NCI-H1694 treated with DMSO at 0.1 percent for 48 hours (cell line): ENCODE measurements at regions not wholly inside any gene's neighbourhood (a gene's known extent, or its start where the extent isn't known, plus 50 kb on each side); places are given as distances from the start of the nearest gene placed in this dataset.
"Not testable (repeated sequence)": the region's sequence is repeated elsewhere in the genome, so short reads cannot be mapped to it uniquely, and the experiment has no call there.

Experiments
- DNase-seq: peaks from one replicate; lab custom pipeline; 2025; lab: John Stamatoyannopoulos, UW

- no peak for DNase-seq
Observed at GRCh38 chr12:90504806-90505205, 450.2 kb downstream of the CCER1 start.

- no peak for DNase-seq
Observed at GRCh38 chr12:90502070-90502469, 452.9 kb downstream of the CCER1 start.

- no peak for DNase-seq
Observed at GRCh38 chr12:90501412-90501811, 453.6 kb downstream of the CCER1 start.

- DNase-seq = no peak
Observed at GRCh38 chr12:90499795-90500194, 455.2 kb downstream of the CCER1 start.

GRCh38 chr12:90497923-90498545 is 456.9 kb downstream of the CCER1 start:
- DNase-seq = no peak

GRCh38 chr12:90490355-90490754 is 464.6 kb downstream of the CCER1 start:
- DNase-seq = no peak

- no peak for DNase-seq
Observed at GRCh38 chr12:90489141-90489540, 465.8 kb downstream of the CCER1 start.

GRCh38 chr12:90485560-90485959 is 469.4 kb downstream of the CCER1 start:
- DNase-seq = no peak

- DNase-seq = no peak
Observed at GRCh38 chr12:90484094-90484493, 470.9 kb downstream of the CCER1 start.

- no peak for DNase-seq
Observed at GRCh38 chr12:90481748-90482147, 473.2 kb downstream of the CCER1 start.

- DNase-seq = no peak
Observed at GRCh38 chr12:90479237-90479636, 475.7 kb downstream of the CCER1 start.

GRCh38 chr12:90473831-90474230 is 481.1 kb downstream of the CCER1 start:
- DNase-seq = no peak

GRCh38 chr12:90460681-90461080 is 494.3 kb downstream of the CCER1 start:
- no peak for DNase-seq

GRCh38 chr12:90456248-90456647 is 498.7 kb downstream of the CCER1 start:
- DNase-seq = no peak

- no peak for DNase-seq
Observed at GRCh38 chr12:90455756-90456155, 499.2 kb downstream of the CCER1 start.

- no peak for DNase-seq
Observed at GRCh38 chr12:90449611-90450010, 505.4 kb downstream of the CCER1 start.

GRCh38 chr12:90443466-90443865 is 511.5 kb downstream of the CCER1 start:
- DNase-seq = not testable (repeated sequence)

- no peak for DNase-seq
Observed at GRCh38 chr12:90441431-90441830, 513.5 kb downstream of the CCER1 start.

- DNase-seq = no peak
Observed at GRCh38 chr12:90428881-90429280, 526.1 kb downstream of the CCER1 start.

- DNase-seq = no peak
Observed at GRCh38 chr12:90428465-90428864, 526.5 kb downstream of the CCER1 start.

- DNase-seq = no peak
Observed at GRCh38 chr12:90423965-90424364, 531.0 kb downstream of the CCER1 start.

GRCh38 chr12:90410962-90411361 is 544.0 kb downstream of the CCER1 start:
- DNase-seq = no peak

GRCh38 chr12:90407841-90408240 is 547.1 kb downstream of the CCER1 start:
- no peak for DNase-seq

GRCh38 chr12:90404071-90404470 is 550.9 kb downstream of the CCER1 start:
- no peak for DNase-seq

GRCh38 chr12:90401185-90401584 is 553.8 kb downstream of the CCER1 start:
- no peak for DNase-seq
